Neutrophil (primary cell): ENCODE measurements at regions not wholly inside any gene's neighbourhood (a gene's known extent, or its start where the extent isn't known, plus 50 kb on each side); places are given as distances from the start of the nearest gene placed in this dataset.

Experiments used
- H3K27ac ChIP-seq: fragments of 200-600 bp; sonication (generic); 2 replicates; pipeline ENCODE4 v1.5.1; 2016; ENCODE audit warnings: mild to moderate bottlenecking, moderate library complexity
- H3K27me3 ChIP-seq: fragments of 200-600 bp; sonication (generic); 2 replicates; pipeline ENCODE4 v1.6.0; 2016; ENCODE audit warnings: mild to moderate bottlenecking
- H3K36me3 ChIP-seq: fragments of 200-600 bp; sonication (generic); 2 replicates; pipeline ENCODE4 v1.5.1; 2017
- H3K4me1 ChIP-seq, 2 experiments: fragments of 200-600 bp in 1 of 2; sonication (generic) in 1 of 2; 1 replicate in 1 of 2; 2 replicates in 1 of 2; pipeline versions ENCODE4 v1.5.1 to v1.6.1; 2013 to 2016; ENCODE audit warnings: low read depth in 1 of 2, low read length in 1 of 2, mild to moderate bottlenecking in 1 of 2, moderate library complexity in 1 of 2; ENCODE audit not compliant: control insufficient read depth in 1 of 2, insufficient read depth in 1 of 2
- H3K4me3 ChIP-seq, 2 experiments: fragments of 200-600 bp in 1 of 2; sonication (generic) in 1 of 2; 1 replicate in 1 of 2; 2 replicates in 1 of 2; pipeline ENCODE4 v1.5.1; 2013 to 2016; ENCODE audit warnings: low read depth in 1 of 2, low read length in 1 of 2, mild to moderate bottlenecking in 1 of 2, moderate library complexity in 1 of 2
- H3K9me3 ChIP-seq: fragments of 200-600 bp; sonication (generic); 2 replicates; pipeline ENCODE4 v1.5.1; 2016
- CTCF ChIP-seq: fragments of 200-600 bp; sonication (generic); IDR thresholded peaks from 2 replicates; pipeline ENCODE4 v1.5.1; 2016; ENCODE audit warnings: antibody characterized with exemption

- peak overlapping the region; percentile 29 to 59 for H3K4me3 ChIP-seq
- H3K4me1 ChIP-seq: no peaks in the 10 kb centered on the region
Observed at GRCh38 chr14:97458661-97459579, 661.7 kb downstream of the VRK1 start.

GRCh38 chr14:97462081-97462480 lies 664.9 kb downstream of the VRK1 start:
- Histone ChIP-seq H3K27me3 (peaks cover 30% of the 10 kb centered on the region), H3K9me3 (no peaks in the 10 kb centered on the region), H3K36me3 (no peaks in the 10 kb centered on the region), H3K4me3 (no peak overlapping the region), H3K4me1 (no peaks in the 10 kb centered on the region), H3K27ac (no peak overlapping the region)
- no peak for TF ChIP-seq CTCF

More at GRCh38 chr14:97458661-97459579, 661.7 kb downstream of the VRK1 start:
- TF ChIP-seq CTCF: no peak
- no peak overlapping the region for H3K27ac ChIP-seq
- H3K27me3 ChIP-seq: peaks cover 30% of the 10 kb centered on the region
- H3K9me3 ChIP-seq: no peaks in the 10 kb centered on the region
- H3K36me3 ChIP-seq: no peaks in the 10 kb centered on the region

GRCh38 chr14:97468220-97468619 lies 671.0 kb downstream of the VRK1 start:
- Histone ChIP-seq H3K9me3 (no peaks in the 10 kb centered on the region), H3K4me1 (no peaks in the 10 kb centered on the region), H3K27me3 (no peaks in the 10 kb centered on the region), H3K27ac (no peak overlapping the region), H3K4me3 (no peak overlapping the region), H3K36me3 (no peaks in the 10 kb centered on the region)
- no peak for TF ChIP-seq CTCF

GRCh38 chr14:97477353-97477752 lies 680.2 kb downstream of the VRK1 start:
- no peak for TF ChIP-seq CTCF
- Histone ChIP-seq H3K4me1 (no peaks in the 10 kb centered on the region), H3K36me3 (no peaks in the 10 kb centered on the region), H3K27ac (no peak overlapping the region), H3K4me3 (no peak overlapping the region), H3K9me3 (no peaks in the 10 kb centered on the region), H3K27me3 (no peaks in the 10 kb centered on the region)

GRCh38 chr14:97485201-97485600 lies 688.0 kb downstream of the VRK1 start:
- Histone ChIP-seq H3K27ac (no peak overlapping the region), H3K36me3 (no peaks in the 10 kb centered on the region), H3K4me1 (no peaks in the 10 kb centered on the region), H3K27me3 (no peaks in the 10 kb centered on the region), H3K9me3 (no peaks in the 10 kb centered on the region), H3K4me3 (no peak overlapping the region)
- no peak for TF ChIP-seq CTCF
